ENCODE measurements at regions not wholly inside any gene's neighbourhood (a gene's known extent, or its start where the extent isn't known, plus 50 kb on each side); places are given as distances from the start of the nearest gene placed in this dataset.

- H3K27ac ChIP-seq (ENCODE audit: low read length), result no peak overlapping the region
- no peaks in the 10 kb centered on the region for H3K9me3 ChIP-seq (ENCODE audit: low read length)
- no peak overlapping the region for H3K4me2 ChIP-seq (ENCODE audit: low read length)
Measured at GRCh38 chr13:83496501-83496900, 385.8 kb downstream of the SLITRK1 start.

GRCh38 chr13:83485101-83485500 lies 397.2 kb downstream of the SLITRK1 start:
- H3K79me2 ChIP-seq (replicated peaks; ENCODE audit: insufficient read depth, low read length), result no peaks in the 10 kb centered on the region
- H3K27ac ChIP-seq (ENCODE audit: low read length), result no peak overlapping the region
- no peaks in the 10 kb centered on the region for H3K9me3 ChIP-seq (ENCODE audit: low read length)
- no peak for TF ChIP-seq EP300 (conservative IDR thresholded peaks at IDR 0.05; ENCODE audit: poor library complexity, severe bottlenecking)
- TF ChIP-seq POLR2AphosphoS5 (IDR thresholded peaks at IDR 0.05), result no peak
- TF ChIP-seq RAD21 (conservative IDR thresholded peaks at IDR 0.05), result no peak
- TF ChIP-seq SMC3 (conservative IDR thresholded peaks at IDR 0.05; ENCODE audit: poor library complexity), result no peak
- TF ChIP-seq TAF1 (IDR thresholded peaks at IDR 0.05; ENCODE audit: low read depth), result no peak
- no peak for TF ChIP-seq MXI1 (conservative IDR thresholded peaks at IDR 0.05; ENCODE audit: poor library complexity, severe bottlenecking)
- no peak for TF ChIP-seq REST (IDR thresholded peaks at IDR 0.05; ENCODE audit: borderline replicate concordance)

More at GRCh38 chr13:83496501-83496900, 385.8 kb downstream of the SLITRK1 start:
- H4K20me1 ChIP-seq (ENCODE audit: insufficient read depth), result no peaks in the 10 kb centered on the region
- no peaks in the 10 kb centered on the region for H3K27me3 ChIP-seq (ENCODE audit: insufficient read depth, low read depth, low read length)
- H3F3A ChIP-seq (ENCODE audit: insufficient read depth, low read length, poor library complexity, severe bottlenecking), result no peaks in the 10 kb centered on the region
- H2AFZ ChIP-seq (ENCODE audit: low read depth, low read length), result no peak overlapping the region
- H3K4me3 ChIP-seq (ENCODE audit: low read length), result no peak overlapping the region
- no peaks in the 10 kb centered on the region for H3K79me2 ChIP-seq (replicated peaks; ENCODE audit: insufficient read depth, low read length)
- no peak overlapping the region for H3K9ac ChIP-seq (ENCODE audit: low read length)
- H3K36me3 ChIP-seq (ENCODE audit: insufficient read depth, low read length), result no peaks in the 10 kb centered on the region
- TF ChIP-seq TAF1 (IDR thresholded peaks at IDR 0.05; ENCODE audit: low read depth) (no peak), MXI1 (conservative IDR thresholded peaks at IDR 0.05; ENCODE audit: poor library complexity, severe bottlenecking) (no peak), POLR2AphosphoS5 (IDR thresholded peaks at IDR 0.05) (no peak), SMC3 (conservative IDR thresholded peaks at IDR 0.05; ENCODE audit: poor library complexity) (no peak), REST (IDR thresholded peaks at IDR 0.05; ENCODE audit: borderline replicate concordance) (no peak), CTCF (IDR thresholded peaks at IDR 0.05; ENCODE audit: poor library complexity, severe bottlenecking) (no peak), EZH2 (IDR thresholded peaks at IDR 0.05; ENCODE audit: borderline replicate concordance, insufficient read depth, low read length, poor library complexity, severe bottlenecking) (no peak), EP300 (conservative IDR thresholded peaks at IDR 0.05; ENCODE audit: poor library complexity, severe bottlenecking) (no peak), RAD21 (conservative IDR thresholded peaks at IDR 0.05) (no peak)
- no peaks in the 10 kb centered on the region for H3K9me2 ChIP-seq (ENCODE audit: insufficient read depth, low read length)

More at GRCh38 chr13:83485101-83485500, 397.2 kb downstream of the SLITRK1 start:
- Histone ChIP-seq H3K4me2 (ENCODE audit: low read length) (no peak overlapping the region), H3K9me2 (ENCODE audit: insufficient read depth, low read length) (no peaks in the 10 kb centered on the region), H3K27me3 (ENCODE audit: insufficient read depth, low read depth, low read length) (no peaks in the 10 kb centered on the region), H3K9ac (ENCODE audit: low read length) (no peak overlapping the region), H3F3A (ENCODE audit: insufficient read depth, low read length, poor library complexity, severe bottlenecking) (no peaks in the 10 kb centered on the region), H3K36me3 (ENCODE audit: insufficient read depth, low read length) (no peaks in the 10 kb centered on the region), H3K4me3 (ENCODE audit: low read length) (no peak overlapping the region), H4K20me1 (ENCODE audit: insufficient read depth) (no peaks in the 10 kb centered on the region), H2AFZ (ENCODE audit: low read depth, low read length) (no peak overlapping the region)
